ENCODE measurements at regions not wholly inside any gene's neighbourhood (a gene's known extent, or its start where the extent isn't known, plus 50 kb on each side); places are given as distances from the start of the nearest gene placed in this dataset.
"Not testable (repeated sequence)": the region's sequence is repeated elsewhere in the genome, so short reads cannot be mapped to it uniquely, and the experiment has no call there.

GRCh38 chr3:145219355-145220235, 941.4 kb downstream of the PLOD2 start:
- DNase-seq, result no peak

- DNase-seq, result no peak
Observed at GRCh38 chr3:145224886-145225285, 936.1 kb downstream of the PLOD2 start.

- no peak for DNase-seq
Observed at GRCh38 chr3:145243875-145244274, 917.1 kb downstream of the PLOD2 start.

- no peak for DNase-seq
Observed at GRCh38 chr3:145244327-145244726, 916.7 kb downstream of the PLOD2 start.

GRCh38 chr3:145246291-145246690, 914.7 kb downstream of the PLOD2 start:
- no peak for DNase-seq

- DNase-seq, result no peak
Observed at GRCh38 chr3:145248928-145249327, 912.1 kb downstream of the PLOD2 start.

- DNase-seq, result no peak
Observed at GRCh38 chr3:145251311-145251710, 909.7 kb downstream of the PLOD2 start.

GRCh38 chr3:145257967-145258366, 903.0 kb downstream of the PLOD2 start:
- DNase-seq, result not testable (repeated sequence)

GRCh38 chr3:145259166-145259880, 901.7 kb downstream of the PLOD2 start:
- DNase-seq, result no peak

- DNase-seq, result not testable (repeated sequence)
Observed at GRCh38 chr3:145263458-145263857, 897.5 kb downstream of the PLOD2 start.

- no peak for DNase-seq
Observed at GRCh38 chr3:145266368-145266767, 894.6 kb downstream of the PLOD2 start.

- DNase-seq, result no peak
Observed at GRCh38 chr3:145269106-145269505, 891.9 kb downstream of the PLOD2 start.

- no peak for DNase-seq
Observed at GRCh38 chr3:145272684-145273083, 888.3 kb downstream of the PLOD2 start.

- no peak for DNase-seq
Observed at GRCh38 chr3:145282505-145282904, 878.5 kb downstream of the PLOD2 start.

- DNase-seq, result no peak
Observed at GRCh38 chr3:145286937-145287336, 874.0 kb downstream of the PLOD2 start.

- DNase-seq, result no peak
Observed at GRCh38 chr3:145290010-145290409, 871.0 kb downstream of the PLOD2 start.

GRCh38 chr3:145294572-145294971, 866.4 kb downstream of the PLOD2 start:
- no peak for DNase-seq

- no peak for DNase-seq
Observed at GRCh38 chr3:145307272-145307671, 853.7 kb downstream of the PLOD2 start.

- no peak for DNase-seq
Observed at GRCh38 chr3:145313751-145314150, 847.2 kb downstream of the PLOD2 start.

- not testable (repeated sequence) for DNase-seq
Observed at GRCh38 chr3:145316253-145316652, 844.7 kb downstream of the PLOD2 start.

- no peak for DNase-seq
Observed at GRCh38 chr3:145326666-145327065, 834.3 kb downstream of the PLOD2 start.

- DNase-seq, result not testable (repeated sequence)
Observed at GRCh38 chr3:145333427-145333826, 827.6 kb downstream of the PLOD2 start.

GRCh38 chr3:145333931-145334330, 827.1 kb downstream of the PLOD2 start:
- no peak for DNase-seq

- DNase-seq, result no peak
Observed at GRCh38 chr3:145355206-145355605, 805.8 kb downstream of the PLOD2 start.

Data from SHP77 (cell line).